Retinal pigment epithelial cell (primary cell): ENCODE measurements at regions not wholly inside any gene's neighbourhood (a gene's known extent, or its start where the extent isn't known, plus 50 kb on each side); places are given as distances from the start of the nearest gene placed in this dataset.

ENCODE experiments used
- DNase-seq: peaks from one replicate; pipeline ENCODE4 v3.0.0-alpha.2; 2010; ENCODE audit warnings: low read depth
- H3K4me3 ChIP-seq: 2 replicates; pipeline ENCODE4 v1.5.1; 2011; ENCODE audit warnings: mild to moderate bottlenecking, low read length, control low read depth, moderate library complexity
- CTCF ChIP-seq: conservative IDR thresholded peaks from 2 replicates; pipeline ENCODE4 v1.5.1; 2011; ENCODE audit warnings: low read depth, low read length, control low read depth, inconsistent platforms

- DNase-seq = peak; percentile 87
- H3K4me3 ChIP-seq = peak overlapping the region; percentile 5
- TF ChIP-seq CTCF = no peak
These were observed 68.7 kb downstream of the ACTL7B start for GRCh38 chr9:108786901-108787689.

GRCh38 chr9:108786322-108786721 lies 69.5 kb downstream of the ACTL7B start:
- no peak for DNase-seq
- no peak overlapping the region for H3K4me3 ChIP-seq

GRCh38 chr9:108784998-108785397 lies 70.8 kb downstream of the ACTL7B start:
- H3K4me3 ChIP-seq = no peak overlapping the region
- no peak for DNase-seq
- no peak for TF ChIP-seq CTCF

More at GRCh38 chr9:108786322-108786721, 69.5 kb downstream of the ACTL7B start:
- no peak for TF ChIP-seq CTCF

GRCh38 chr9:108783731-108784495 lies 71.9 kb downstream of the ACTL7B start:
- no peak for DNase-seq
- H3K4me3 ChIP-seq = no peak overlapping the region
- no peak for TF ChIP-seq CTCF

GRCh38 chr9:108783326-108783725 lies 72.5 kb downstream of the ACTL7B start:
- no peak overlapping the region for H3K4me3 ChIP-seq
- TF ChIP-seq CTCF = no peak
- DNase-seq = no peak

GRCh38 chr9:108780942-108781734 lies 74.6 kb downstream of the ACTL7B start:
- H3K4me3 ChIP-seq = peak overlapping the region; percentile 0
- DNase-seq = no peak
- TF ChIP-seq CTCF = no peak
